CD4-positive, alpha-beta T cell treated with Interleukin-21 for 1 hour (primary cell): ENCODE measurements at regions not wholly inside any gene's neighbourhood (a gene's known extent, or its start where the extent isn't known, plus 50 kb on each side); places are given as distances from the start of the nearest gene placed in this dataset.

Experiments
- DNase-seq: peaks from one replicate; pipeline ENCODE4 v3.0.0-alpha.2; 2020

DNA sequence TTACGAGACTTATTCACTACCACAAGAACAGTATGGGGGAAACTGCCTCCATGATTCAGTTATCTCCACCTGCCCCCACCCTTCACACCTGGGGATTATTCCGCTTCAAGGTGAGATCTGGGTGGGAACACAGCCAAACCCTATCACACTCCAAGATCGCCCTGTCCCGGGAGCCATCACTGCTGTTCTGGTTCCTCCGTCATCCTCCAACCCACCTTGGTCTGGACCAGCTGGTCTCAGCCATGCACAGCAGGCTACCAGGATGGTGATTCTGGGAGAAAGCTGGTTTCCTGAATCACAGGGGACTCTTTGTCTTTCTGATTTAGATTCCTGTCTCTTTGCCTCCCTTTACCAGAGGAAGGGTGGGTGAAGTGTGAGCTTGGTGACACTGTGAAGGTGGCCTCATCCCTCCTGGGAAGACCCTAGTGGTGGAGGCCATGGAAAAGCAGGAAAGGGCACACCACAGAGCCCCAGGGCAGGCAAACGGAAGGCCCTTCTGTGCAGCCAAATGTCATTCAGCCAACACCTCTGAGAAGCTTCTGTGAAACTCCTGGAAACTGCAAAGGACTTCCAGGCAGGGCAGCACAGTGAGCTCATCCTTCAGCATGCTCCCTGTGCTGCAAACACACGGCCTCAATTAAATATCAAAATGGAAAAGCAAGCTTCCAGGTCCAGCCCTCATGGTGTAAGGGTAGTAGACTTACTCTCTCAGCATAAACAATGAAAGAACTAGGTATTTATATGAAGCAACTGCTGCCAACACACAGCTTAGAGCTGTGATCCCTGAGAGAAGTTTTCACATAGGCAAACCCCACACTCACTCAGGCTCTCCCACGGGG lies 169.8 kb downstream of the ANKRD60 start:
- no peak for DNase-seq

DNA sequence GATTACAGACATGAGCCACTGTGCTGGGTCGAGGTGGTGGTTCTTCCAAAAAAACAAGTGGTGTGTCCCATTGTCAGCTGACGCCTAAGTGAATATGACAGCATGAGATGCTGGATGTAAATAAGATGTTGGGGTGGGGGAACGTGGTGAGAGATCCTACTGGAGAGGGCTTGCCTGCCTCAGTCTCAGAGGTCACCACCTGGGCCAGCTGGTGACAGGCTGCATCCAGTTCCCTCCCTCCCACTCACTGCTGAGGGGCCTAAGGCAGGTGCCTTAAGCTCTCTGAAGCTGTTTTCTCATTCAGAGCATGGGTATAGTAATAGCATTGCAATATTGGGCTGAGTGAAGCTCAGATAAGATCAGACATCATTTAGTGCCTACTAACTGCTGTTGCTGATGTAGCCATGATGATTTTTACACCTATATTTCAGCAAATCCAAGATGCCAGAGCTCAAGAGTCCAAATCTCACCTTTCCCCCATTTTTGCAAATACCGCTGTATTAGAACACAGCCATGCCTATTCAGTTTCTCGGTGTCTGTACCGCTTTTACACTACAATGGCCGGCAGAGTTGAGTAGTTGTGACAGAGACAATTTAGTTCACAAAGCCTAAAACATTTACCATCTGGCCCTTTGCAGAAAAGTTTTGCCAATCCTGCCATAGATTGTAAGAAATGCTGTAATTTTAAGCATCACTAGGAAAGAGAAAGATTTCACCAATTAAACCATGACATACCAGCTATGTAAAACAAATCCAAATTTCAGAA lies 171.3 kb downstream of the ANKRD60 start:
- DNase-seq: no peak

GRCh38 chr20:58056021-58056591 lies 172.3 kb downstream of the ANKRD60 start:
- DNase-seq: no peak

DNA sequence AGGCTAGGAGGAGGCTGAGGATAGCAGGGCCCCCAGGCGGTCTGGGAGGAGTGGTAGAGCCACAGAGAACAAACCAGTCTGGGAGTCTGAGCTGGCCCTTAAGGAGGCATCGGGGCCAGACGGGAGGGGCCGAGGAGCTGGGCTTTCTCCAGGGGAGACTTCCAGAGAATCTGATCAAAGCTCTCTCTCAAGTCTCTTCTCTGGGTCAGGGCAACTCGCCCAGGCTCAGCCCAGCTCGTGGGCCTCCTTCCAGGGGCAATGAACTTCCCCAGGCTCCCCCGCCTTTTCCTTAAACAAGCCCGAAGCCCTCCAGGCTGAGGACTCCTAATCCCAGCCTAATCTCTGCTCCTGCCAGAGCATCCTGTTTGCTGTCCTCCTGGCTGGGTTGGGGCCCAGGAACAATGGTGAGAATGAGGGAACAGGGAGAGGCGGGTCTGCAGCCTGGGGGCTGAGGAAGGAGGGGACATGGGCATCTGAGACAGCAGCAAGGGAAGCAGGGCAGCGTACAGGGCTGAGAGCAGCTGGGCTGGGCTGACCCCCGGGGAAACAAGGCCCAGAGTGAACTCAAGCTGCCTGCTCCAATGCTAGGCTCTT lies 173.6 kb downstream of the ANKRD60 start:
- no peak for DNase-seq

GRCh38 chr20:58054082-58054779 lies 174.2 kb downstream of the ANKRD60 start:
- DNase-seq: no peak

DNA sequence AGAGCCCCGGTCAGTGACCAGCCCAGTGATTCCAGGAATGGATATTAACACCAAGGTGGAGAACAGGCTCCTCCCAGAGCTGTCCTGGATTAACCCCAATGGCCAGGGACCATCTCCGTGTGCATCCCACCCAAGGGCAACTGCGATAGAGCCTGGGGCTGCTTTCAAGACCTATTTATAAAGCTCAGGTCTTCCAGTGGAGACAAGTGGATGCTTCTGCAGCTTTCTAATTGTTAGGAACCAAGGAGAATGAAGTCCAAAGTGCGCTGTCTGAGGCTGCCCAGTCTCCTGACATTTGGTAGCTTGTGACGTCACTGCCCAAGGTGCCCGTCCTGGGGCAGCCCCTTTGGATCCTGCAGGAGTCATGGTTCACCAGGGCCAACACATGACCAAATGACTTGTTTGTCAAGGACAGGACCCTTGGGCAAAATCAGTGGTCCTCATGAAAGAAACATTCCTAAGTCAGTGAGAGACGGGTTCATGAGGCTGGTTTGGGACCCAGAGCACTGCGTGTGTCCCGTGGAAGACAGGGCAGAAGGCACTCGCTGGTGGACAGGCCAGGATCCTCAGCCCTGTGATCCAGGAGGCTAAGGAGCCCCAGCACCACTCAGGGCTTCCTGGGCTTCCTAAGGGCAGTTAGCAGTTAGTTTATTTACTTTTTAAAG lies 174.9 kb downstream of the ANKRD60 start:
- no peak for DNase-seq

DNA sequence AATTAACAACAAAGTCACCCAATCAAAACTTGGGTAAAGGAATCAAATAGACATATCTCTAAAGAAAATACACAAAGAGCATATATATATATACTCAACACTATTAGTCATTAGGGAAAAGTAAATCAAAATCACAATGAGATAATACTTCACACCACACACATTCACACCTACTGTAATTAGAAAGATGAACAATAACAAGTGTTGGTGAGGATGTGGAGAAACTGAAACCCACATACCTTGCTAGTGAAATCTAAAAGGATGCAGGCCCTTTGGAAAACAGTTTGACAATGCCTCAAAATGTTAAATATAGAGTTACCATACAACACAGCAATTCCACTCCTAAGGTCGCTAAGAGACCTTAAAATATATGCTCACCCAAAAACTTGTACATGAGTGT lies 177.1 kb downstream of the ANKRD60 start:
- DNase-seq: no peak

DNA sequence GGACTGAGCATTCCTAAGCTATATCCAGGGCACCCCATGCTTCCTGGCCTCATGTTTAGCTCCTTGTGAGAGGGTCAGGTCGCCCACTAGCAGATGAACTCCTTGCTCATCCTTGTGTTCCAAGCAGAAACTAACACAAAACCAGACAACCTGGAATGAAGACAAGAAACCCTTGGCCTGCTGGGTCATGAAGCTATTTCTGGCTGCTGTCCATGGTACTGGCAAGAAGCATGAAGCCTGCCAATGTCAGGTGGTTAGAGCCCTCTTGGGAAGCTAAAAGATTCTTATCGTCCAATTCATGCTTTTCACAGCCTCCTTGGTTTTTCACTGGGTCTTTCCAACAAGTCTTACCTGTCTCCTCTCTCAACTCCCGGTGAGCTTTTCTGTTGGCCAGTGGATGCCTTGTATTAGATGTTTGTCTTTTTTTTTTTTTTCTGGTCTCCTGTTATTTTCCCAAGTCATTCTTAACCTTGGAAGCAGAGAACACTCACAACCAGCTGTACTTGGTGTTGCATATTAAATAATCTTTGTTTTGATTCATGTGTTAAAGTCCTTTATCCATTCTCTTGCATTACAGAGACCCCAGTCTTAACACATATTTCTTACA lies 180.3 kb downstream of the ANKRD60 start:
- DNase-seq: no peak

DNA sequence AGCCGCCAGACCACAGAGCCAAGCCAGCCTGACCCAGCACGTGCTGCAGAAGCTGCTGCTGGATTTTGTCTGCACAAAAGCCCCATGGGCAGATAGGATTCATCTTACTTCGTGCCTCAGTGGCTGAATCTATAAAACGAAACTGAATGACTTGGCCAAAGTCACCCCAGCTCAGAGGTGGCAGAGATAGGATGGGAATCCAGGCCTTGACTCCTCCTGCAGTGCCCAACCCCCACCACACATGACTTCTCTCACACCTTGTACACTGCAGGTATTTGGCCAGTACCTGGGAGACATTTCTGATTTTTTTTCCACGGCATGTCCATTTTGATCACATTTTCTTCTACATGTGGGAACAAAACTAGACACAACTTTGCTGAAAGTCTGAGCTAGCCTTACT lies 182.1 kb downstream of the ANKRD60 start:
- DNase-seq: no peak

GRCh38 chr20:58045579-58045978 lies 182.9 kb downstream of the ANKRD60 start:
- no peak for DNase-seq

- DNase-seq: no peak
These were observed 183.4 kb downstream of the ANKRD60 start for GRCh38 chr20:58044931-58045555.

- DNase-seq: no peak
These were observed 184.2 kb downstream of the ANKRD60 start for GRCh38 chr20:58044286-58044685.

- no peak for DNase-seq
These were observed 185.0 kb downstream of the ANKRD60 start for GRCh38 chr20:58043236-58044140.

- DNase-seq: no peak
These were observed 185.9 kb downstream of the ANKRD60 start for GRCh38 chr20:58042591-58042990.

DNA sequence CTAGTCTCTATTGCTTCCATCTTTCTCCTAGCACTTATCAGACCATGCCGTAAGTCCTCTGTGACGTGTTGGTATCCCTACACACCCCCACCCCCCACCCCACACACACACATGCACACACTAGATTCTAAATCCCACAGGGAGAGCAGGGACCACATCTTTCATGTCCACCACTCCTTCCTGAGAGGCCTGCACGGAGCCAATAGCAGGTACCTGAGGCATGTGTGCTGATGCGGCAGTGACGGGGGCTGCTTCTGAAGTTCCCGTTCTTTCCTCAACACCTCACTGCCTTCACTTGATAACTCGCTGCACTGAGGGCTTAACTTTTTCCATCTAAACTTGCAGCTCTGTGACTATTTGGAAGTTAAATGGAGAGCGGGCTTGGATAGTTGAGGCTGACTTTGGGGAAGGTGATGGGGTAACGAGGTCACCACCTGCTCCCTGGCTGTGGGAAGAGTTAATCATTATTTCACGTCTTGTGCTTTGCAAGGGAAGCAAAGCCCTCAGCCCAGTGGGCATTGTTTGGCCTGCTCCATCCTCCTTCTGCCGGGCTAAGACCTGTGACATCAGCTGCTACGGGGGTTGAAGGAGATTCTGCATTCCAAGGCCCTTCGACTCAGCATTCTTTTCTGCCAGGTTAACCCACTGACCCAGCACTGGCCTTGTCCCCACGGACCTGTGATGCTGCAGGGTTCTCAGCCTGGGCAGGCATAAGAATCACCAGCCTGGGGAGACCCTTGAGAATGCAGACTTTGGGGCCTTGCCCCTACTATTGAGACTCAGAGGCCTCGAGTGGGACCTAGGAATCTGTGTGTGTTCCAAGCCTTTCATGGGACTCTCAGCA lies 187.8 kb downstream of the ANKRD60 start:
- DNase-seq: no peak

DNA sequence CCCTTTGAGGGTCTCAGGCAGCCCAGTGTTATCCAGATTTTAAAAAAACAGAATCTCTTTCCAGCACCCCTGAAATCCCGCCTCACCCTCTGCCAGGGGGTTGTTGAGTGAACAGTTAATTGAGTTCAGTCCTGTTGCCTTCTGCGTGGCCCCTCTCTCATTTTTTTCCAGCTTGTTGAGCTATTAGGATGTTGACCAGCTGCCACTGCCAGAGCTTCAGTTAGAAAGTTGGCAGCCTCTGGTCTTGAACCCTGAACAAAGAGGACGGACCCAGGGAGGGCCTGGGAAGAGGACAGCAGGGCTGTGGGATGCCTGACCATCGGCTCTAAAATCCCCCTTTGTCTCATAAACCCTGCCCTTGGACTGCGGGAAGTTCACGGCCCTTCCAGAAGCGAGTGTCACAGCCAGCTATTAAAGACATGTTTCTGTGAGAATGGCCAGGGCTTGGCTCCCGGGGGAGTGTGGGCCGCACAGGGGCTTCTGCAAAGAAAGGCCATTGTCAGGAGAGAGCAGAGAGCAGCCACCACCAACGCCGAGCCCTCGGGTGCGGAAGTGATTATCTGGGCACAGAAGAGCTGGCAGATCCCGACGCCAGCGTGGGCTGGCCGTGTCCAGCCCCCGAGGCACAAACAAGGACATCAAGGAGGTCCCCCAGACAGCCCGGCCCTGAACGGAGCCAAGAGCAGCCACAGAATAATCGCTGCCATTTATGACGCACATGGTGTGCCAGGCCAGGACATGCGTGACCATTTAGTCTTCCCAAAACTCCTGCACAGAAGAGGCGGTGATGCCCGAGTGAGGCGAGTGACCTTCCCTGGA lies 189.0 kb downstream of the ANKRD60 start:
- no peak for DNase-seq

GRCh38 chr20:58038123-58038654 lies 190.3 kb downstream of the ANKRD60 start:
- no peak for DNase-seq

- DNase-seq: no peak
These were observed 190.8 kb downstream of the ANKRD60 start for GRCh38 chr20:58037631-58038030.
